KMS-11 (cell line): ENCODE measurements at regions not wholly inside any gene's neighbourhood (a gene's known extent, or its start where the extent isn't known, plus 50 kb on each side); places are given as distances from the start of the nearest gene placed in this dataset.

Source experiments
- H2AFZ ChIP-seq: fragments of 200-600 bp; sonication (generic); 2 replicates; pipeline ENCODE4 v1.6.1; 2016; ENCODE audit warnings: antibody characterized with exemption, mixed run types, low read depth
- H3K27ac ChIP-seq: fragments of 200-600 bp; sonication (generic); 2 replicates; pipeline ENCODE4 v1.6.1; 2016; ENCODE audit warnings: mild to moderate bottlenecking, mixed run types
- H3K27me3 ChIP-seq: fragments of 200-600 bp; sonication (generic); 2 replicates; pipeline ENCODE4 v1.6.1; 2017; ENCODE audit warnings: mild to moderate bottlenecking, low read depth, mixed run types, moderate library complexity; ENCODE audit not compliant: insufficient read depth
- H3K36me3 ChIP-seq: fragments of 200-600 bp; sonication (generic); 2 replicates; pipeline ENCODE4 v1.6.1; 2017; ENCODE audit warnings: mild to moderate bottlenecking, mixed run types; ENCODE audit not compliant: insufficient read depth
- H3K4me1 ChIP-seq: fragments of 200-600 bp; sonication (generic); 2 replicates; pipeline ENCODE4 v1.6.1; 2016; ENCODE audit warnings: mild to moderate bottlenecking, low read depth, mixed run types; ENCODE audit not compliant: poor library complexity, severe bottlenecking
- H3K4me2 ChIP-seq: fragments of 200-600 bp; sonication (generic); 2 replicates; pipeline ENCODE4 v1.7.0; 2016; ENCODE audit warnings: mild to moderate bottlenecking, mixed run types
- H3K4me3 ChIP-seq: fragments of 200-600 bp; sonication (generic); IDR thresholded peaks from 2 replicates; pipeline ENCODE4 v1.6.1; 2017; ENCODE audit warnings: low read depth, low read length, mixed read lengths; ENCODE audit not compliant: insufficient read depth
- H3K79me2 ChIP-seq: fragments of 200-600 bp; sonication (generic); 2 replicates; pipeline ENCODE4 v1.6.1; 2016; ENCODE audit warnings: low read depth, mixed run types; ENCODE audit not compliant: insufficient read depth
- H3K9ac ChIP-seq: fragments of 200-600 bp; sonication (generic); 2 replicates; pipeline ENCODE4 v1.6.1; 2016; ENCODE audit warnings: mild to moderate bottlenecking, mixed run types
- H4K20me1 ChIP-seq: fragments of 200-600 bp; sonication (generic); 2 replicates; pipeline ENCODE4 v1.6.1; 2016; ENCODE audit warnings: mild to moderate bottlenecking, mixed run types; ENCODE audit not compliant: insufficient read depth
- TF ChIP-seq, protein P1 (sequence below): fragments of 200-600 bp; sonication (generic); conservative IDR thresholded peaks from 2 replicates; pipeline ENCODE4 v1.6.1; 2017; ENCODE audit warnings: low read depth, mild to moderate bottlenecking, antibody characterized with exemption, low read length, moderate library complexity, mixed read lengths

- Histone ChIP-seq H3K79me2 (no peaks in the 10 kb centered on the region), H2AFZ (no peak overlapping the region), H3K9ac (no peak overlapping the region), H4K20me1 (no peaks in the 10 kb centered on the region), H3K36me3 (no peaks in the 10 kb centered on the region), H3K4me3 (no peak overlapping the region), H3K4me1 (peaks cover under 1% of the 10 kb centered on the region), H3K4me2 (no peak overlapping the region), H3K27ac (no peak overlapping the region), H3K27me3 (no peaks in the 10 kb centered on the region)
- TF ChIP-seq, protein P1, sequence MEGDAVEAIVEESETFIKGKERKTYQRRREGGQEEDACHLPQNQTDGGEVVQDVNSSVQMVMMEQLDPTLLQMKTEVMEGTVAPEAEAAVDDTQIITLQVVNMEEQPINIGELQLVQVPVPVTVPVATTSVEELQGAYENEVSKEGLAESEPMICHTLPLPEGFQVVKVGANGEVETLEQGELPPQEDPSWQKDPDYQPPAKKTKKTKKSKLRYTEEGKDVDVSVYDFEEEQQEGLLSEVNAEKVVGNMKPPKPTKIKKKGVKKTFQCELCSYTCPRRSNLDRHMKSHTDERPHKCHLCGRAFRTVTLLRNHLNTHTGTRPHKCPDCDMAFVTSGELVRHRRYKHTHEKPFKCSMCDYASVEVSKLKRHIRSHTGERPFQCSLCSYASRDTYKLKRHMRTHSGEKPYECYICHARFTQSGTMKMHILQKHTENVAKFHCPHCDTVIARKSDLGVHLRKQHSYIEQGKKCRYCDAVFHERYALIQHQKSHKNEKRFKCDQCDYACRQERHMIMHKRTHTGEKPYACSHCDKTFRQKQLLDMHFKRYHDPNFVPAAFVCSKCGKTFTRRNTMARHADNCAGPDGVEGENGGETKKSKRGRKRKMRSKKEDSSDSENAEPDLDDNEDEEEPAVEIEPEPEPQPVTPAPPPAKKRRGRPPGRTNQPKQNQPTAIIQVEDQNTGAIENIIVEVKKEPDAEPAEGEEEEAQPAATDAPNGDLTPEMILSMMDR, result no peak
Observed at GRCh38 chr5:89724379-89725095, 685.0 kb downstream of the CETN3 start.

- H3K4me2 ChIP-seq, result no peak overlapping the region
- H4K20me1 ChIP-seq, result no peaks in the 10 kb centered on the region
- no peak overlapping the region for H2AFZ ChIP-seq
- TF ChIP-seq, protein P1, result no peak
- no peaks in the 10 kb centered on the region for H3K36me3 ChIP-seq
- no peak overlapping the region for H3K9ac ChIP-seq
- no peaks in the 10 kb centered on the region for H3K4me1 ChIP-seq
- no peak overlapping the region for H3K4me3 ChIP-seq
- H3K27me3 ChIP-seq, result no peaks in the 10 kb centered on the region
- H3K79me2 ChIP-seq, result no peaks in the 10 kb centered on the region
- H3K27ac ChIP-seq, result no peak overlapping the region
Observed at GRCh38 chr5:89723907-89724306, 685.6 kb downstream of the CETN3 start.

GRCh38 chr5:89722538-89722937 is 687.0 kb downstream of the CETN3 start:
- H3K27ac ChIP-seq, result no peak overlapping the region
- H2AFZ ChIP-seq, result no peak overlapping the region
- H3K4me2 ChIP-seq, result no peak overlapping the region
- H4K20me1 ChIP-seq, result no peaks in the 10 kb centered on the region
- no peaks in the 10 kb centered on the region for H3K36me3 ChIP-seq
- no peaks in the 10 kb centered on the region for H3K4me1 ChIP-seq
- no peaks in the 10 kb centered on the region for H3K27me3 ChIP-seq
- H3K79me2 ChIP-seq, result no peaks in the 10 kb centered on the region
- H3K4me3 ChIP-seq, result no peak overlapping the region
- no peak overlapping the region for H3K9ac ChIP-seq
- TF ChIP-seq, protein P1, result no peak

- H3K27ac ChIP-seq, result no peak overlapping the region
- no peaks in the 10 kb centered on the region for H3K4me1 ChIP-seq
- H3K9ac ChIP-seq, result no peak overlapping the region
- no peaks in the 10 kb centered on the region for H3K79me2 ChIP-seq
- H3K27me3 ChIP-seq, result no peaks in the 10 kb centered on the region
- H2AFZ ChIP-seq, result no peak overlapping the region
- TF ChIP-seq, protein P1, result no peak
- H3K36me3 ChIP-seq, result no peaks in the 10 kb centered on the region
- H3K4me3 ChIP-seq, result no peak overlapping the region
- no peak overlapping the region for H3K4me2 ChIP-seq
- H4K20me1 ChIP-seq, result no peaks in the 10 kb centered on the region
Observed at GRCh38 chr5:89721931-89722330, 687.6 kb downstream of the CETN3 start.
